ENCODE measurements at regions not wholly inside any gene's neighbourhood (a gene's known extent, or its start where the extent isn't known, plus 50 kb on each side); places are given as distances from the start of the nearest gene placed in this dataset.

GRCh38 chr6:105680131-105680530, 277.2 kb upstream of the PREP start:
- ATAC-seq: no peak
- TF ChIP-seq OSR1 (CRISPR knock-in tag; IDR thresholded peaks at IDR 0.05): no peak
- TF ChIP-seq ARNTL (CRISPR knock-in tag; IDR thresholded peaks at IDR 0.05; ENCODE audit: borderline replicate concordance, low read depth): no peak
- no peak for TF ChIP-seq PATZ1 (CRISPR knock-in tag; IDR thresholded peaks at IDR 0.05; ENCODE audit: borderline replicate concordance)
- no peak for TF ChIP-seq CSRNP3 (CRISPR knock-in tag; IDR thresholded peaks at IDR 0.05)
- no peak for TF ChIP-seq CREB5 (CRISPR knock-in tag; IDR thresholded peaks at IDR 0.05; ENCODE audit: low read depth)
- TF ChIP-seq ZNF565 (CRISPR knock-in tag; conservative IDR thresholded peaks at IDR 0.05; ENCODE audit: low read depth): no peak
- TF ChIP-seq CSDC2 (CRISPR knock-in tag; IDR thresholded peaks at IDR 0.05): no peak
- no peak for TF ChIP-seq GLIS3 (CRISPR knock-in tag; IDR thresholded peaks at IDR 0.05)
- no peak for TF ChIP-seq ESRRG (CRISPR knock-in tag; IDR thresholded peaks at IDR 0.05)
- no peak for TF ChIP-seq BACH2 (CRISPR knock-in tag; IDR thresholded peaks at IDR 0.05; ENCODE audit: borderline replicate concordance)
- no peak for TF ChIP-seq ZFP30 (CRISPR knock-in tag; IDR thresholded peaks at IDR 0.05)
- no peak for TF ChIP-seq ZFP3 (CRISPR knock-in tag; IDR thresholded peaks at IDR 0.05)
- TF ChIP-seq ZNF70 (CRISPR knock-in tag; IDR thresholded peaks at IDR 0.05): no peak
- TF ChIP-seq RARB (CRISPR knock-in tag; IDR thresholded peaks at IDR 0.05): no peak
- TF ChIP-seq ZNF8 (CRISPR knock-in tag; IDR thresholded peaks at IDR 0.05): no peak
- TF ChIP-seq SNAI2 (CRISPR knock-in tag; IDR thresholded peaks at IDR 0.05): no peak
- TF ChIP-seq ZC3H10 (CRISPR knock-in tag; IDR thresholded peaks at IDR 0.05): no peak
- TF ChIP-seq PPARA (CRISPR knock-in tag; IDR thresholded peaks at IDR 0.05; ENCODE audit: borderline replicate concordance): no peak
- no peak for TF ChIP-seq TSHZ2 (CRISPR knock-in tag; IDR thresholded peaks at IDR 0.05)
- no peak for TF ChIP-seq TCF4 (CRISPR knock-in tag; IDR thresholded peaks at IDR 0.05; ENCODE audit: borderline replicate concordance)

- ATAC-seq: no peak
- TF ChIP-seq CSDC2 (CRISPR knock-in tag; IDR thresholded peaks at IDR 0.05): no peak
- TF ChIP-seq POU6F1 (CRISPR knock-in tag; IDR thresholded peaks at IDR 0.05; ENCODE audit: borderline replicate concordance, low read depth): no peak
- no peak for TF ChIP-seq GLIS3 (CRISPR knock-in tag; IDR thresholded peaks at IDR 0.05)
- TF ChIP-seq ZNF8 (CRISPR knock-in tag; IDR thresholded peaks at IDR 0.05): no peak
- no peak for TF ChIP-seq ZFP3 (CRISPR knock-in tag; IDR thresholded peaks at IDR 0.05)
- no peak for TF ChIP-seq SNAI2 (CRISPR knock-in tag; IDR thresholded peaks at IDR 0.05)
- TF ChIP-seq OSR1 (CRISPR knock-in tag; IDR thresholded peaks at IDR 0.05): no peak
- no peak for TF ChIP-seq TCF4 (CRISPR knock-in tag; IDR thresholded peaks at IDR 0.05; ENCODE audit: borderline replicate concordance)
- no peak for TF ChIP-seq TOX (CRISPR knock-in tag; IDR thresholded peaks at IDR 0.05; ENCODE audit: borderline replicate concordance)
- no peak for TF ChIP-seq CREB5 (CRISPR knock-in tag; IDR thresholded peaks at IDR 0.05; ENCODE audit: low read depth)
- no peak for TF ChIP-seq PATZ1 (CRISPR knock-in tag; IDR thresholded peaks at IDR 0.05; ENCODE audit: borderline replicate concordance)
- TF ChIP-seq RARB (CRISPR knock-in tag; IDR thresholded peaks at IDR 0.05): no peak
- TF ChIP-seq ARNTL (CRISPR knock-in tag; IDR thresholded peaks at IDR 0.05; ENCODE audit: borderline replicate concordance, low read depth): no peak
- TF ChIP-seq ZC3H10 (CRISPR knock-in tag; IDR thresholded peaks at IDR 0.05): no peak
- no peak for TF ChIP-seq CSRNP3 (CRISPR knock-in tag; IDR thresholded peaks at IDR 0.05)
- no peak for TF ChIP-seq ZNF565 (CRISPR knock-in tag; conservative IDR thresholded peaks at IDR 0.05; ENCODE audit: low read depth)
- no peak for TF ChIP-seq ZNF70 (CRISPR knock-in tag; IDR thresholded peaks at IDR 0.05)
- no peak for TF ChIP-seq ISL1 (CRISPR knock-in tag; IDR thresholded peaks at IDR 0.05)
These were observed 275.6 kb upstream of the PREP start for GRCh38 chr6:105678516-105678915.

Measured in SK-N-SH treated with all-trans-retinoic acid at 6 μM for 48 hours (cell line).